Skin epidermis (tissue), 12 donors: ENCODE measurements at regions not wholly inside any gene's neighbourhood (a gene's known extent, or its start where the extent isn't known, plus 50 kb on each side); places are given as distances from the start of the nearest gene placed in this dataset.

ENCODE experiments used
- H3K27ac ChIP-seq, 21 experiments: fragments of 200-600 bp; sonication (generic) in 11 of 21; one replicate each; pipeline ENCODE4 v1.5.0; 2020; ENCODE audit warnings: mild to moderate bottlenecking in 3 of 21, inconsistent platforms in 2 of 21, moderate library complexity in 2 of 21
- H3K4me3 ChIP-seq, 7 experiments: fragments of 200-600 bp; sonication (generic) in 2 of 7; one replicate each; pipeline ENCODE4 v1.5.0; 2020; ENCODE audit warnings: inconsistent platforms in 2 of 7, mild to moderate bottlenecking in 2 of 7, moderate library complexity in 1 of 7

DNA sequence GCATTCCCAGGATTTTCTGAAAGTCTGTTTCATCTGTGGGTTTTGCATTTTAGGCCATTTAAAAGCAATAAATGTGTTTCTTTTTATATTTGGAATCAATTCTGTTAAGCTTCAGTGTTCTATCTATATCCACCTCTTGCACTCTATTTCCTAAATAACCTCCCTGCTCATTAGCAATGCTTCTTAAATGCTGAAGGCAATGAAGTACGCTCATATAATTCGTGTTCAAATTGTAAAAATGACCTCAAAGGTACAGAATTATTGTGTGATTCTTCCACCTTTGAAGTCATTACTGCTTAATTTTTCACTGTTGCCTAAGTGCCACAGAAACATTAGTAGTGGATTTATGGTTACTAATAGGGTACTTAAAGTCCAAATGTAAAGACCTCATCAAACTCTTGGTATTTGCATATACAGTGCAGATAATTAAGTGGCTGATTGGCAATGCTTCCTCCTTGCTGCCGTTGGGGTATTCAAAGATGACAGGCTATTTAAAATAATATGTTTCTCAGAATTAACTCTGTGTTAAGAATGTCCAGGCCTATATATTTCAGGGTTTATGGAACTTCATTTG, 730.8 kb downstream of the TECRL start:
- no peak overlapping the region for H3K27ac ChIP-seq
- no peak overlapping the region for H3K4me3 ChIP-seq

DNA sequence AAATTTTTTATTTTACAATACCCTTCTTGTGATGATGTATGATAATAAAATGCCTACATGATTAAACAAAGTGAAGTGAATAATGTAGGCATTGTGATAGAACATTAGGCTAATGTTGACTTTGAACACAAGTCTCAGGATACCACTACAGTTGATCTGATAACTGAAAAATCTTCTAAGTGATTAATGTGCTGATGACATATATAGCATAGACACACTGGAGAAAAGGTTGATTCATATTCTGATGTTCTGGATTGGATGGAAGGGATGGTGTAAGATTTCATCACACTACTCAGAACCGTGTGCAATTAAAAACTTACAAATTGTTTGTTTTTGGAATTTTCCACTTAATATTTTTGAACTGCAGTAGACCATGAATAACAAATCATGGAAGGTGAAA, 738.5 kb downstream of the TECRL start:
- H3K4me3 ChIP-seq, result no peak overlapping the region
- no peak overlapping the region for H3K27ac ChIP-seq

DNA sequence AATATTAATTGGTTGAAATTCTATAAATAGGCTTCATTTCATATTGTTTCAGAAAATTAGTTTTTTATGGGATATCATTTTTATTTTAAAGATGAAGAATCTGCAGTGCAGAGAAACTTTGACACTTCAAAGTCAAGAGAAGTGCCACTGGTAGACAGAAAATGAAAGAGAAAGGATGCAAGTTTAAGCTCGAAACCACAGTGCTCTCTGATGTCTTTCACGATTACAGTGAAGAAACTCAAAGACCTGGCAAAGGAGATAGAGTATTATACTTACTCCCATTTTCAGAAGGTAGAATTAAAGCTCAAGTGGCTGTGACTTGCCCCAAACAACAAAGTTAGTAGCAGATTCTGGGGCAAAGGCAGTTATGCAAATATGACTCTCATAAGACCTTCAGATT, 745.4 kb downstream of the TECRL start:
- H3K4me3 ChIP-seq, result no peak overlapping the region

DNA sequence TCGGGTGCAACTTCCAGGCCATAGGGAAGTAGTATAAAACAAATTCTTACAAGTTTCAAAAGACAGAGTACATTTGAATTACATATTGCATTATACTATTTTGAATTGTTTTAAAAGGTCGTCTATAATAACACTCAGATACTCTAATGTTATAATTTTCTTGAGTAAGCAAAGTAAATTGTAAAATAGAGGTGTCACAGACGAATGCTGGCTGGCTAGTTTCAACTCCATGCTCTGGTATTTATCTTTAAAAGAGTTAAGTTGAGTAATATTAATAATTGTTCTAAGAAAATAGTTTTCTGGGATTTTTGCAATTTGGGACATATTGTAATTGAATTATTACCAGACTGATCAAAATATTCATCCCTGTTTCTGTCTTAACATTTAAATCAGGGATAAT, 764.9 kb downstream of the TECRL start:
- no peak overlapping the region for H3K4me3 ChIP-seq
- no peak overlapping the region for H3K27ac ChIP-seq

More for the DNA sequence above, 745.4 kb downstream of the TECRL start:
- H3K27ac ChIP-seq, result no peak overlapping the region

DNA sequence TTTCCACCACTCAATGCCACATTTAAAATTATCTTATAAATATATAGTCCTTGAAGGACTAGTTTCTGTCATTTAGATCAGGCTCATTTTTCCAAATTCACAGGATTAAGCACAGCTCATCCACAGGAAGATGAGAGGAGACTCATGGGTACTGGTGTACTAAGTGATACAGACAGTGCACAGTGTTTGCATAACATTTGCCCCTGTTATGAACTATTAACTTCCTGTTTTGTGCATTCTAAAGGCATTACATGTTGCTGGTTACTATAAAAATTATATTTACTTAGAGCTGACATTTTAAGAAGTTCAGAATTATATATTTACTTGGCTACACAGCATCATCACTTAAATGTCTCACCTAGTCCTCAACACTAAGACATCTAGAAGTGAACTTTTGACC, 772.0 kb downstream of the TECRL start:
- no peak overlapping the region for H3K27ac ChIP-seq

DNA sequence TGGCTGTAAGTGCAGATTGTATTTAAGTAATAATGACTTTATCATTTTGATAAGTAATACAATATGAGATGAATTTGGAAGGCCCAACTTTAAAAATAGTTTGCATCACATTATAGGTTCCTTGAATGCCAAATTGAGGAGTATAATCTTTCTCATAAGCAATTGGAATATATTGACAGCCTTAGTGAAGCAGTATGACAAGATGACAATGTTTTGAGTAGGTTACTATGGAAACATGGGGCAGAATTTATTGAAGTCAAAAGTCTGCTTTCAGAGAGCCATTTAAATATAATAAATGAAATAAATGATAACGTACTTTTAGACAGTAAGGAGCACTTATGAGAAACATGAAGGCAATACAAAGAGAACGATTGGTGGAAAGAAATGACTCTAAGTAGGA, 776.4 kb downstream of the TECRL start:
- no peak overlapping the region for H3K4me3 ChIP-seq
- no peak overlapping the region for H3K27ac ChIP-seq

More for the DNA sequence above, 772.0 kb downstream of the TECRL start:
- H3K4me3 ChIP-seq, result no peak overlapping the region

DNA sequence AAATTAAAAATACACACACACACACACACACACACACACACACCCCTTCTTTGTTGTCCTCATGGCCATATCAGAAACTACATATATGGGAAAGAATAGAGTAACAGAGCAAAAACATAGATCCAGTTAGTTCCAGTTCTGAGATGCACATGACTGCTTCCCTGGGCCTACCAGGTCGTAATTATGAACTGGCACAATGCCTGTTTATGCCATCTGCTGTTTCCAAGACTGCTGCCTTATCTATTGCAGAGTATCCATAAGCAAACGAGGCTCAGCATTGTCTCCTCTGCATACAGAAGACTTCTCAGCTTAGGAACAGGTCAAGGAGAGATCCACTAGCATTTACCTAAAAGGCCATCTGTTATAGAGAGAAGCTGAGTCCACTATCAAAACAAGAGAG, 789.0 kb downstream of the TECRL start:
- H3K27ac ChIP-seq, result no peak overlapping the region

DNA sequence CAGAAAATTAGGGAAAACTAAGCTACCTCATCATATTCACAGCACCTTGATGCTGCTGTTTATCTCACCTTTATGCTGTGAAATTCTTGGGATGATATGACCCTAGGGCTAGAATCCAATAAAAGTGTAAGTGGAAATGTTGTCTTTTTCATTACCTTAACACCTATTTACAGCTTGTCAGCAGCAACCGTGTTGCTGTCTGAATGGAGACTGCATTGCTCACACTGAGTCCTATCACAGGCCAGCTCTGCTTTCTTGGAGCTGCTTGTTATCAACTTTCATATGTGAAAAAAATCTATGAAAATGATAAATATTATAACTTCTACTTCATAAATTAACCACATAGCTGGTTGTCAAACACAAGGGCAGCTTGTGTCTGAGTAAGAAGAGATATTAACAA, 789.5 kb downstream of the TECRL start:
- Histone ChIP-seq H3K4me3 (no peak overlapping the region), H3K27ac (no peak overlapping the region)

More for the DNA sequence above, 789.0 kb downstream of the TECRL start:
- H3K4me3 ChIP-seq, result no peak overlapping the region

DNA sequence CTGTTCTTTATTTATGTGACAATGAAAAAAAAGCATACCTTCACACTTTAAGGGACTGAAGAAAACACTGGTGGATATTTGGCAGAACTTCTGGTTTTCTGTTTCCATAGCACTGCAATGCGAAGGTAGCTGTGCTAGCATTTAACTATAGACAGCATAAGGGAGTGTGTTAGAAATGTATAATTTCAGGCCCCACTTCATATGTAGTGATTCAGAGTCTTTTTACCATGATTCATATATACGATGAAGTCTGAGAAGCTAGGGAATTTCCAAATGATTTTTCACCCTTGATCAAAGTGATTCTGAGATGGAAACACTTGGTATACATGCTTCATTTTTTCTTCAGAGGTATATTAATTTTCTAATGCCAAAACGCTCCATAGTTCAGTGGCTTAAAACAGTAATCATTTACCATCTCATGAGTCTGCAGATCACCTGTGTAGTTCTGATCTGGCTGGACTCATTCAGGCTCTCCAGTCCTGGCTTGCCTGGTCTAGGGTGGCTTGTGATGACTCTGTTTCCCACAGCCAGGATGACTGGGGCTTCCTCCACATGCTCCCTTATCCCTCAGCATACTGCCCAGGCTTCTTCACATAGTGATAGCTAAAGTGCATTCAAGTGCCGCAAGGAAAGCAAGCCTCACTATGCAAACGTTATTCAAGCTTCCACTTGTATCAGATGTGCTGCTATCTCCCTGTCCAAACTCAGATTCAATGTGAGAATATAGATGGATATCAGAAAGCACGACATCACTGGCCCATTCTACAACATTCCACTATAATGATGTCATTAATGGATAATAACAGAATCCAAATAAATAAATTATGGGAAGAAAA, 790.1 kb downstream of the TECRL start:
- Histone ChIP-seq H3K27ac (no peak overlapping the region), H3K4me3 (no peak overlapping the region)

DNA sequence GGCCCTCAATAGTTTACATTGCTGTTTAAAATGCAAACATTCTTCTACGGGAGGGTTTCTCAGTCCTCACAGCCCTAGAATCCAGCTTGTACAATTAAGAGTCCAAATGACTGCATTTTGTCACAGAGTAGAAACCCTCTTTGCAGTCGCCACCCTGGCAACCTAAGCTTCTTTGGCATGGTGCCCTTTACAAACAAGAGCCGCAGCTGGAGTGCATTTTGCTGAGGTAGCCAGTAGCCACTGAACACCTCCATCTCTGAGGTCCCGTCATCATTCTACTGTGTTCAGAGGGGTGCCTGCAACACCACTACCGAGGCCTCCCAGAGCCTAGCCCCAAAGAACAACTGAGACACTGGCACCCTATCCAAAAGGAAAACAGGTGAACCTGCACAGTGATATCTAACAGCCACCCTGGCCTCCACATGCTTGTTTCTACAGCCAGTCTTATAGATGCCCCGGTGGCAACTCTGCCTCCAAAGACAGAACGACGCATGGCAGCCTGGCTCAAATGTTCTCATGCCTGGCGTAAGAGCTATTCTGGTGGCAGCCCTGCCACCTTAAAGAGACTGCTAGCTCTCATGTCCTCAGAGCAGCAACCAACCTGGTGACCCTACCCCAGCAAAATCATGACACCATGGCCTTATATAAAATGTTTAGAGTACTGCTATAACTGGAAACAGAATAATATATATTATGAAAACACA, 801.9 kb downstream of the TECRL start:
- Histone ChIP-seq H3K27ac (no peak overlapping the region), H3K4me3 (no peak overlapping the region)

DNA sequence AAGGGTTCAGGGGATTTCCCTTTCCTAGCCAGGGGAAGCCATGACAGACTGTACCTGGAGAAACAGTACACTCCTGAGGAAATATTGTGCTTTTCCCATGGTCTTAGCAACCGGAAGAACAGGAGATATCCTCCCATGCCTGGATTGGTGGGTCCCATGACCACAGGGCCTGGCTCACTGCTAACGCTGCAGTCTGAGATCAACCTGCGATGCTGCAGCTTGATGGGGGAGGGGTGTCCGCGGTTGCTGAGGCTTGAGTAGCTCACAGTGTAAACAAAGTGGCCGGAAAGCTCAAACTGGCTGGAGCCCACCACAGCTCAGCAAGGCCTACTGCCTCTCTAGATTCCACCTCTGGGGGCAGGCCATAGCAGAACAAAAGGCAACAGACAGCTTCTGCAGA, 819.5 kb downstream of the TECRL start:
- Histone ChIP-seq H3K27ac (no peak overlapping the region), H3K4me3 (no peak overlapping the region)

DNA sequence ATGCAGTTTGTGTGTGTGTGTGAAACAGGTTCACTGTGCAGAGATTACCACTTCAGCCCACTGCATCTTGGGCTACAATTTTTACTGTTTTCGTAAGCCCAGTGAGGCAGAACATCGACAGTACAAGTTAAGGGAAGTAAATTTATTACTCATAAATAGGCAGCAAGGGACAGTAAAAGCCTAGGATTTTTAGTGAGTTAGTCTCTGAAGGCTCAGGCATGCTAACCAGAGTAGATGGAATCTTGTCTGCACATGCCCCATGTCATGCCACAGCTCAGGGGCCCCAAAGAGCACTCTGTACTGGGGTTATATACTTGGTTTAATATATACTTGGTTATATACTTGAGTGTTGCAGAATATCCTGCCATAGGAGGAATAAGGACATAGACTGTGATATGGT, 825.7 kb downstream of the TECRL start:
- Histone ChIP-seq H3K27ac (no peak overlapping the region), H3K4me3 (no peak overlapping the region)

DNA sequence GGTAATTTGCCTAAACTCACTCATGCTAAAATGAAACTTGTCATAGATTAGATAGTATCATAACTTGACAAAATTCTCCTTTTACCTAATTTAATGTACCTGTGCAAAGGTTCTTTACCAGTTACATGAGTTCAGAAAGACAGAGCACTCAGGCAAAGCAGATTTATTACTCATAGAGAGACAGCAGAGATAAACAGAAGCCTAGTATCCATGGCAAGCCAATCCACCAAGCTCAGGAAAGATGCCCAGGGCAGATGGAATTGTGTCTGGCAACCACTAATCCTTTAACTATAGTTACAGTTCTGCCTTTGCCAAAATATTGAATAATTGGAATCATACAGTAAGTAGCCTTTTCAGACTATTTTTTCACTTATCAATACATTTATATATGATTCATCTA, 826.2 kb downstream of the TECRL start:
- Histone ChIP-seq H3K4me3 (no peak overlapping the region), H3K27ac (no peak overlapping the region)

DNA sequence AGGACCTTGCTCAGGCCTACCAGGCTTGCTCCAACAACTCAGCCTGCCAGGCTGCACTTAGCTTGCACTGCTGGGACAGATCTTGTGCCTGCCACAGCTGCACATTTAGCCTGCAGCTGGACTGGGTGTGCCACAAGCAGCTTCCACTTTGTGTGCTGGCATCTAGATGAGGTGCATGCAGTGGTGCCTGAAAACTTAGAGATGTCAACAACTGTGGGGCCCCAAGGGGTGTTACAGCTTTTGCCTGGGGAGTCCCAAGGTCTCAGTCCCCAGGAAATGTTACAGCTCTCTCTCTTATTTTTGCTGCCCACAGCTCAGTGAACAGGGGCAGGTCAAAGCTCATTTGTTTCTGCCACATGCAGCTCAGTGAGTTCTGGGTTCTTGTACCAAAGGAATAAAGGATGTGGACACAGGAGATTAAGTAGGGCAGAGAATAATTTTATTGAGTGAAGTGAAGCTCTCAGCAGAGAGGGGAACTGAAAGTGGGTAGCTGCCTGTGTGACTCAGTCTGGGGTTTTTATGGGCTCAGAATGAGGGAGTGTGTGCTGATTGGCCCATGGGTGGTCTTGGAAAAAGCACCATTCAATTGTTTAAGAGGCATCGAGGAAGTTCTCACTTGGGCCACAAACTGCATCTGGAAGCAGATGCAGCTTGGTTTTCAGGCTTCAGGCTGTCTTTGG, 828.3 kb downstream of the TECRL start:
- Histone ChIP-seq H3K4me3 (no peak overlapping the region), H3K27ac (no peak overlapping the region)

DNA sequence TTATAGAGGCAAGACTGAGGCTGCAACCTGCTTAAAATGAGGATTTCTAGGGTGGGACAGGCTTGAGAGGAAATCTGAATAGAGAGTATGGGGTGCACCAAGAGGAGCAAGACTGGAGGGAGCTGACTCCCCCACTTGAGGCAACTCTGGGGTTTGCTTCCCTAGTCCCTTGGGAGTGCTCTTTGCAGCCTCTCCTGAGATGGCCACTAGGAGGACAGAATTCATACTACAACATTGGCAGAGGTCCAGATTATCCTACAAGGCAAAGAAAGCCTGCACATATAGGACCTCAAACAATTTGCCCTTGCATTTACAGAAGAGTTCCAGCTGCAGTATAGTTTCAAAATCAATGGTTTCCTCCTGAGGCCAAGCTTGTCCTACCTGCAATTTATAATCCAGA, 830.9 kb downstream of the TECRL start:
- Histone ChIP-seq H3K4me3 (no peak overlapping the region), H3K27ac (no peak overlapping the region)

DNA sequence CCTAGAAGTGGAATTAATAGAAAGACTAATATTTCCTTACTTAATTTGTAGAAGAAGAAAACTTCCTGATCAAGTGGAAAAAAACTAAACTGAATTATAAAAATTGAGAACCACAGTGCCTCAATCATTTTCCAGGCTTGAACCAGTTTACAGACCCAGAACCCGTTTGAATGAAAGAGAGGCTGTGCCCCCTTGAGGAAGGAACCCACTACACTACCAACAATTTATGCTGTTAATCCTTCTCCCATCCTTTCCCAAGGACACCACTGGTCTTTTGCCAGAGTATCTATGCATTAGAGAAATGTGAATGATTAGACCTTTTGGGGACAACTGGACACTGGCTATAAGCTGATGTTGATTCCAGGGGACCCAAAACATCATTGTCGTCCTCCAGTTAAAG, 842.6 kb downstream of the TECRL start:
- H3K27ac ChIP-seq, result no peak overlapping the region
- no peak overlapping the region for H3K4me3 ChIP-seq

DNA sequence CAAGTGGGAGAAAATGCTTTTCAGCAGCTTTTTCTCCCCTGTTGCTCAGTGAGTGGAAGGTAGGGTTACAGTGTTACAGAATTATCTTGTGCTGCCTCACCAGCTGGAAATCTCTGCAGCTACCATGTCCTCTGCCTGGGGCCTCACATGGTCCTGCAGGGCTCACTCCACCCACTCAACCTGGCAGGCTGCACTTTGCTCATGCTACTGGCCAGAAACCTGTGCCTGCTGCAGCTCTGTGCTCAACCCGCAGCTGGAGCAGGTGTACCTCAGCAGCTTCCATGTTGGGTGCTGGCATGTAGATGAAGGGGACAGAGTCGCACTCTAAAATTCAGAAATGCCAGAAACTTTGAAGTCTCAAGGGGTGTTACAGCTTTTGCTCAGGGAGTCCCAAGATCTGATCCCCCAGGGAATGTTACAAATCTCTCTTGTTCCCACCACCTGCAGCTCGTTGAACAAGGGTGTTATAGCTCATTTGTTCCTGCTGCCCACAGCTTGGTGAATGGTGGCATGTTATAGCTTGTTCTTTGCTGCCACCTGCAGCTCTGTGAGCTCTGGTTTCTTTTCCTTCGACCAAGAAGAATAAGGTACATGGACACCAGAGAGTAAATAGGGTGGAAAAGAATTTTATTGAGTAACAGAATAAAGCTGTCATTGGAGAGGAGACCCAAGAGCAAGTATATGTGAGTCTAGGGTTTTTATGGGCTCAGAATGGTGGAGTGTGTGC, 845.8 kb downstream of the TECRL start:
- H3K27ac ChIP-seq, result no peak overlapping the region
- H3K4me3 ChIP-seq, result no peak overlapping the region

DNA sequence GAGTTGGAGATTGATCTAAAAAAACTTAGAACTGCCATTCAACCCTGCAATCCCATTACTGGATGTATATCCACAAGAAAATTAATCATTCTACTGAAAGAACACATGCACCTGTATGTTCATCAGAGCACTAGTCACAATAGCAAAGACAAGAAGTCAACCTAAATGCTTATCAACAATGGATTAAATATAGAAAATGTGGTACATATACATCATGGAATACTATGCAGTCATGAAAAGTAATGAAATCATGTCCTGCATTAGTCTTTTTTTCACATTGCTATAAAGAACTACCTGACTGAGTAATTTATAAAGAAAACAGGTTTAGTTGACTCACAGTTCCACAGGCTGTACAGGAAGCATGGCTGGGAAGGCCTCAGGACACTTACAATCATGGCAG, 850.5 kb downstream of the TECRL start:
- H3K27ac ChIP-seq, result no peak overlapping the region
- no peak overlapping the region for H3K4me3 ChIP-seq

DNA sequence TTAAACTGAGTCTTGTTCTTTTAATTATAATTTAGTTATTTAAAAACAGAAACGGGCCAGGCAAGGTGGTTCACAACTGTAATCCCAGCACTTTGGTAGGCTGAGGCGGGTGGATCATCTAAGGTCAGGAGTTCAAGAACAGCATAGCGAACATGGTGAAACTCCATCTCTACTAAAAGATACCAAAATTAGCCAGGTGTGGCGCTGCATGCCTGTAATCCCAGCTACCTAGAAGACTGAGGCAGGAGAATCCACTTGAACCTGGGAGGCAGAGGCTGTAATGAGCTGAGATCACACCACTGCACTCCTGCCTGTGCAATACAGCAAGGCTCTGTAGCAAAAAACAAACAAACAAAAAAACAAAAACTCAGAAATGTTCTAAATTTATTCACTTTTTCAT, 852.9 kb downstream of the TECRL start:
- no peak overlapping the region for H3K4me3 ChIP-seq
- H3K27ac ChIP-seq, result no peak overlapping the region

DNA sequence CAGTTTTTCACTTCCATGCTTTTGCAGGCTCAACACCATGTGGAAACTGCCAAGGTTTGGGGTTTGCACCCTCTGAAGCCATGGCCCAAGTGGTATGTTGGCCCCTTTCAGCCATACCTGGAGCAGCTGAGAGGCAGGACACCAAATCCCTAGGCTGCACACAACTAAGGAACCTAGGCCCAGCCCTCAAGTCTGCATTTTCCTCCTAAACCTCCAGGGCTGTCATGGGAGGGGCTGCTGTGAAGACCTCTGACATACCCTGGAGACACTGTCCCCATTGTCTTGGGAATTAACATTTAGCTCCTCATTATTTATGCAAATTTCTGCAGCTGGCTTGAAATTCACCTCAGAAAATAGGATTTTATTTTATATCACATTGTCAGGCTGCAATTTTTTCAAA, 856.1 kb downstream of the TECRL start:
- H3K4me3 ChIP-seq, result no peak overlapping the region

More for the DNA sequence above, 856.1 kb downstream of the TECRL start:
- no peak overlapping the region for H3K27ac ChIP-seq
